ENCODE measurements at regions not wholly inside any gene's neighbourhood (a gene's known extent, or its start where the extent isn't known, plus 50 kb on each side); places are given as distances from the start of the nearest gene placed in this dataset.

DNA sequence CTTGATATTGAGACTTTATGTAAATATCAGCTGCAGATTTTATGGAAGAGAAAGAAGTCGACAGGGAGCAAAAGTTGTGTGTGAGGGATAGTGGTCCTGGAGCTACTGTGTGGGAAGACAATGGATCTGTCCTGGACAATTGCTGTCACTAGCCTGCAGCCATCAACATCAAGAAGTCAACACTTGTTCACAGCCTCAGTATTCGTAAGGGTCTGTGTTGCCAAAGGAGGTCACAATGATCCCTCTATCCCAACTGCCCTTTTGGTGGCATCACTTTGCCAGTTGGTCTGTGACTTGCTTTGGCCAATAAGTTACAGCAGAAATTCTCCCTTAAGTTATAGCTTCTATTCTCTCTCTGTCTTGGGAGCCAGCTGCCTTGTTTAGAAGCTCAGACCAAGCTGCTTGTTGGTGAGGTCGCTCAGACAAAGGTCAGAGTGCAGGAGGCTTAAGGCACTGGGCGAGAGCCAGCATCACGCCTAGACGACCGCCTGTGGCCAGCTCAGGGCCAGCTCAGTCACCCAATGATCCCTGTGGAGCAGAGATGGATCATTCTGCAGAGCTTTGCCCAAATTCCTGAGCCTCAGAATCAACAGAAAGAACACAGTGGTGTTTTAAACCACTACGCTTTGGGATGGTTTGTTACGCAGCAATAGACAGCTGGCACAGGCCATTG lies 134.9 kb downstream of the RHOU start:
- TF ChIP-seq, protein P1, sequence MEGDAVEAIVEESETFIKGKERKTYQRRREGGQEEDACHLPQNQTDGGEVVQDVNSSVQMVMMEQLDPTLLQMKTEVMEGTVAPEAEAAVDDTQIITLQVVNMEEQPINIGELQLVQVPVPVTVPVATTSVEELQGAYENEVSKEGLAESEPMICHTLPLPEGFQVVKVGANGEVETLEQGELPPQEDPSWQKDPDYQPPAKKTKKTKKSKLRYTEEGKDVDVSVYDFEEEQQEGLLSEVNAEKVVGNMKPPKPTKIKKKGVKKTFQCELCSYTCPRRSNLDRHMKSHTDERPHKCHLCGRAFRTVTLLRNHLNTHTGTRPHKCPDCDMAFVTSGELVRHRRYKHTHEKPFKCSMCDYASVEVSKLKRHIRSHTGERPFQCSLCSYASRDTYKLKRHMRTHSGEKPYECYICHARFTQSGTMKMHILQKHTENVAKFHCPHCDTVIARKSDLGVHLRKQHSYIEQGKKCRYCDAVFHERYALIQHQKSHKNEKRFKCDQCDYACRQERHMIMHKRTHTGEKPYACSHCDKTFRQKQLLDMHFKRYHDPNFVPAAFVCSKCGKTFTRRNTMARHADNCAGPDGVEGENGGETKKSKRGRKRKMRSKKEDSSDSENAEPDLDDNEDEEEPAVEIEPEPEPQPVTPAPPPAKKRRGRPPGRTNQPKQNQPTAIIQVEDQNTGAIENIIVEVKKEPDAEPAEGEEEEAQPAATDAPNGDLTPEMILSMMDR (IDR thresholded peaks at IDR 0.05 in 4 of 5, conservative IDR thresholded peaks at IDR 0.05 in 1 of 5) = no peak
- TF ChIP-seq POLR2A (IDR thresholded peaks at IDR 0.05) = no peak

Measured in gastrocnemius medialis (tissue), 4 donors.